ENCODE measurements at regions not wholly inside any gene's neighbourhood (a gene's known extent, or its start where the extent isn't known, plus 50 kb on each side); places are given as distances from the start of the nearest gene placed in this dataset.
"Not testable (repeated sequence)": the region's sequence is repeated elsewhere in the genome, so short reads cannot be mapped to it uniquely, and the experiment has no call there.

DNA sequence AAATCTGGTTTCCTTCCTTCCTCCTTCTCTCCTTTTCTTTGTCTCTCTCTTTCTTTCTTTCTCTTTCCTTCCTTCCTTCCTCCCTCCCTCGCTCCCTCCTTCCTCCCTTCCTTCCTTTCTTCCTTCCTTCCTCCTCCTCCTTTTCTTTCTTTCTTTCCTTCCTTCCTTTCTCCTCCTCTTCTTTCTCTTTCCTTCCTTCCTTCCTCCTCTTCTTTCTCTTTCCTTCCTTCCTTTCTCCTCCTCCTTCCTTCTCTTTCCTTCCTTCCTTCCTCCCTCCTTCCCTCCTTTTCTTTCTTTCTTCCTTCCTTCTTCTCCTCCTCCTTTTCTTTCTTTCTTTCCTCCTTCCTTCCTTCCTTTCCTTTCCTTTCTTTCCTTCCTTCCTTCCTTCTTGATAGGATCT lies 61.2 kb downstream of the VIP start:
- no peaks in the 10 kb centered on the region; the same call in 1 of the 2 replicates for H3K27me3 ChIP-seq (ENCODE audit: low read length)
- H3K36me3 ChIP-seq (ENCODE audit: insufficient read depth, low read length), result no peaks in the 10 kb centered on the region

DNA sequence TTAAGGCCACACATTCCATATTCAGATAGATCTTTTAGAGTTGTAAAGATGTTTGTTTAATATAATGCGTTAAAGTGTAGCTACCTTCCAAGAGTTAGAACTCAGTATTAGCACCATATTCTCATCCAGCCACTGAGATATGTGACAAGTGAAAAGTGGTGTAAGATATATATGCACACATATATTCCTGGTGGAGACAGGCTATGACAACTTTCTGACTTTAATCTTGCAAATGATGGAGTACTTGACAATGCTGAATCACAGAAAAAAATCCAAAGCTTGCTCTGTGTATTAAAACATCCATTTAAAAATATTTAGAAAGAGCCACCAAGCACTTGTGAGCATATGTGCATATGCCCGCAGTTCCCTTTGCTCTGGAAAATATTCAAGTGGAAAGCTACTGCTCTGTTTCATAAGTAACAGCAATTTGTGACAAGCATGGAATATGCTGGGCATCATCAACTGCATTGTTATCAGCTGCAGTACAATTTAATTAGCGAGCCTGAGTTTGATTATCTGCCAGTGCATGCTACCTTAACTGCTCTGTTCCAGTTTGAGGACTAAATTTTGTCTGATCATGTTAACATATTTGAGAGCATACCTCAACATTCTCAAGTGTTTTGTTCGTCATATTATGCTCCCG lies 64.8 kb downstream of the VIP start:
- Histone ChIP-seq H3K9me2 (replicated peaks; ENCODE audit: insufficient read depth, low read length) (no peaks in the 10 kb centered on the region), H3K27me3 (ENCODE audit: low read length) (no peaks in the 10 kb centered on the region; the same call in 1 of the 2 replicates)

More for the DNA sequence above, 61.2 kb downstream of the VIP start:
- Histone ChIP-seq H3K4me1 (ENCODE audit: low read length) (no peaks in the 10 kb centered on the region), H3K27ac (ENCODE audit: low read length) (no peak overlapping the region), H3K4me3 (ENCODE audit: low read length) (no peak overlapping the region), H3K9me2 (replicated peaks; ENCODE audit: insufficient read depth, low read length) (no peaks in the 10 kb centered on the region), H3K79me2 (ENCODE audit: low read length) (no peaks in the 10 kb centered on the region), H3K9me3 (ENCODE audit: low read length) (no peaks in the 10 kb centered on the region), H4K20me1 (ENCODE audit: insufficient read depth, low read depth, low read length) (no peaks in the 10 kb centered on the region), H2AFZ (ENCODE audit: low read length) (no peak overlapping the region), H3K4me2 (ENCODE audit: low read depth, low read length, poor library complexity, severe bottlenecking) (no peak overlapping the region), H3K9ac (ENCODE audit: low read length) (no peak overlapping the region)
- DNase-seq, result no peak

DNA sequence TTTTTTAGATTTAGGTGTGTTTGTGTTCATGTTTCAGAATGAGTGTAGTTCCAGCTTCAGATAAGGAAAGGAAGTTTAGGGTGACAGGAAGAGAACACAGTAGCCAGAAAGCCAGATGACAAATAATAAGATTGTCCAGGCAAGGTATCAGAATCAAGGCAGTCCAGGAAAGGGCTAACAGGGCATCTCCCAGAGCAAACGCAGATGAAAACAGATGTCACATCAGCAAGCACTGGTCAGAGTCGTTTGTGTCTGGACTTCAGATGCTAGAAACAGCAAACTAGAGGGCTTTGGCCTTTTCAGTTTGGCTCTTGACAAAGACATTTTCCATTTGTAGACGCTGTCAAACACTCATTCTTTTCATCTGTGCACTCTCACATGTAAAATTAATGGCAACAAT lies 65.5 kb downstream of the VIP start:
- no peaks in the 10 kb centered on the region for H3K9me3 ChIP-seq (ENCODE audit: low read length)
- H3K9ac ChIP-seq (ENCODE audit: low read length), result no peak overlapping the region
- no peak overlapping the region for H3K4me3 ChIP-seq (ENCODE audit: low read length)
- H4K20me1 ChIP-seq (ENCODE audit: insufficient read depth, low read depth, low read length), result no peaks in the 10 kb centered on the region
- H3K27ac ChIP-seq (ENCODE audit: low read length), result no peak overlapping the region
- no peak overlapping the region for H2AFZ ChIP-seq (ENCODE audit: low read length)
- H3K27me3 ChIP-seq (ENCODE audit: low read length), result no peaks in the 10 kb centered on the region; the same call in 1 of the 2 replicates
- no peaks in the 10 kb centered on the region for H3K9me2 ChIP-seq (replicated peaks; ENCODE audit: insufficient read depth, low read length)
- no peak for DNase-seq
- no peaks in the 10 kb centered on the region for H3K36me3 ChIP-seq (ENCODE audit: insufficient read depth, low read length)
- no peaks in the 10 kb centered on the region for H3K79me2 ChIP-seq (ENCODE audit: low read length)
- no peak overlapping the region for H3K4me2 ChIP-seq (ENCODE audit: low read depth, low read length, poor library complexity, severe bottlenecking)
- H3K4me1 ChIP-seq (ENCODE audit: low read length), result no peaks in the 10 kb centered on the region

More for the DNA sequence above, 64.8 kb downstream of the VIP start:
- no peak overlapping the region for H2AFZ ChIP-seq (ENCODE audit: low read length)
- H3K4me2 ChIP-seq (ENCODE audit: low read depth, low read length, poor library complexity, severe bottlenecking), result no peak overlapping the region
- no peaks in the 10 kb centered on the region for H3K36me3 ChIP-seq (ENCODE audit: insufficient read depth, low read length)
- H3K27ac ChIP-seq (ENCODE audit: low read length), result no peak overlapping the region
- H4K20me1 ChIP-seq (ENCODE audit: insufficient read depth, low read depth, low read length), result no peaks in the 10 kb centered on the region
- no peaks in the 10 kb centered on the region for H3K4me1 ChIP-seq (ENCODE audit: low read length)
- H3K9me3 ChIP-seq (ENCODE audit: low read length), result no peaks in the 10 kb centered on the region
- H3K4me3 ChIP-seq (ENCODE audit: low read length), result no peak overlapping the region
- no peak for DNase-seq
- no peaks in the 10 kb centered on the region for H3K79me2 ChIP-seq (ENCODE audit: low read length)
- no peak overlapping the region for H3K9ac ChIP-seq (ENCODE audit: low read length)

DNA sequence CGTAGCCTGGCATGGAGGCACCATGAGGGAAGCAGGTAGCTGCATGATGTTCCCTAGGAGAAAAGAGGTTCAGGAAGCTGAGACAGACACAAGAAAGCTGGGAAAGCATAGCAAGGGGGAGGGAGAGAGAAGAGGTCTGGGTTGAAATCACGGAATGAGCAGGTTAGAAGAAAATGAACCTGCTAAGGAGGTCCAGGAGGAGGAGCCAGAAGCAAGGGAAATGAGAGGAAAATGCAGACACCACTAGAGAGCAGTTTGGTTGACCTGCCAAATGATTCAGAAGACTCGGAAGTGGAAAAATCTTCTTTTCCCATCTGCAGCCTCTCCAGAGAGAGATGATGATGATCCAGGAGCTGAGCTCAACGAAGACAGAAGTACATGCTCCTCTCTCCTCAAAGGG lies 70.9 kb downstream of the VIP start:
- Histone ChIP-seq H3K79me2 (ENCODE audit: low read length) (no peaks in the 10 kb centered on the region), H3K27me3 (ENCODE audit: low read length) (no peaks in the 10 kb centered on the region), H3K36me3 (ENCODE audit: insufficient read depth, low read length) (no peaks in the 10 kb centered on the region), H4K20me1 (ENCODE audit: insufficient read depth, low read depth, low read length) (no peaks in the 10 kb centered on the region), H2AFZ (ENCODE audit: low read length) (no peak overlapping the region), H3K27ac (ENCODE audit: low read length) (no peak overlapping the region), H3K4me3 (ENCODE audit: low read length) (no peak overlapping the region), H3K9me3 (ENCODE audit: low read length) (no peaks in the 10 kb centered on the region), H3K4me1 (ENCODE audit: low read length) (no peaks in the 10 kb centered on the region), H3K9me2 (replicated peaks; ENCODE audit: insufficient read depth, low read length) (no peaks in the 10 kb centered on the region), H3K4me2 (ENCODE audit: low read depth, low read length, poor library complexity, severe bottlenecking) (no peak overlapping the region), H3K9ac (ENCODE audit: low read length) (no peak overlapping the region)
- no peak for DNase-seq

DNA sequence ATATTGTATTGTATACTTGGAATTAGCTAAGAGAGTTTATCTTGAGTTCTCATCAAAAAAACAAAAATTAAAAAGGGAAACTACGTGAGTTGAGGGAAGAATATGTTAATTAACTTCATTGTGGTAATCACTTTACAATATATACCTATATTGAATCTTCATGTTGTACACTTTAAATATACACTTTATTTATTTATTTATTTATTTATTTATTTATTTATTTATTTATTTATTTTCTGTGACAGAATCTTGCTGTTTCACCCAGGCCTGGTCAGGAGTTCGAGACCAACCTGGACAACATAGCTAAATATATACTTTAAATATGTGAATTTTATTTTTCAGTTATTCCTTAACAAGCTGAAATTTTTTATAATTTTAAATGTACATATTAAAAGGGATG lies 74.1 kb downstream of the VIP start:
- Histone ChIP-seq H3K27me3 (ENCODE audit: low read length) (no peaks in the 10 kb centered on the region), H2AFZ (ENCODE audit: low read length) (no peak overlapping the region)

DNA sequence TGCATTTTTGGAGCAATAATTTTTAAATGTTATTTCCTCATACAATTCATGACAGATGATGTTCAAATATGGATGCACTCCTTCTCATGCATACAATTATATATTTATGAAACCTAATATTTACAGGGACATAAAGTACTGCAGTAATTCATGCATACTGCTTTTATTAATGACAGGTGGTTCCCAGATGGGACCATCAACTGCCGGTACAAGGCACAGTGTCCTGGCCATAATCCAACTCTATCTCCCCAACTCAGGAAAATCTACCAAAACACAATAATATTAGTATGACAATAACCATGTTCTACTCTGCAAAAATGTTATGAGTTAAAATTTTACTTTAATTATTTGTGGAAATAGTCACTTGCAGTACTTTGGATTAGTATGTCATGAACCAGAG lies 77.8 kb downstream of the VIP start:
- DNase-seq, result no peak
- H3K36me3 ChIP-seq (ENCODE audit: insufficient read depth, low read length), result no peaks in the 10 kb centered on the region
- H3K9me2 ChIP-seq (replicated peaks; ENCODE audit: insufficient read depth, low read length), result no peaks in the 10 kb centered on the region
- no peaks in the 10 kb centered on the region for H3K27me3 ChIP-seq (ENCODE audit: low read length)
- H4K20me1 ChIP-seq (ENCODE audit: insufficient read depth, low read depth, low read length), result no peaks in the 10 kb centered on the region
- H3K4me1 ChIP-seq (ENCODE audit: low read length), result no peaks in the 10 kb centered on the region
- H3K9me3 ChIP-seq (ENCODE audit: low read length), result no peaks in the 10 kb centered on the region
- no peak overlapping the region for H3K9ac ChIP-seq (ENCODE audit: low read length)
- no peaks in the 10 kb centered on the region for H3K79me2 ChIP-seq (ENCODE audit: low read length)
- no peak overlapping the region for H3K4me2 ChIP-seq (ENCODE audit: low read depth, low read length, poor library complexity, severe bottlenecking)
- H2AFZ ChIP-seq (ENCODE audit: low read length), result no peak overlapping the region
- H3K27ac ChIP-seq (ENCODE audit: low read length), result no peak overlapping the region
- H3K4me3 ChIP-seq (ENCODE audit: low read length), result no peak overlapping the region

More for the DNA sequence above, 74.1 kb downstream of the VIP start:
- H3K9ac ChIP-seq (ENCODE audit: low read length), result no peak overlapping the region
- H3K9me2 ChIP-seq (replicated peaks; ENCODE audit: insufficient read depth, low read length), result no peaks in the 10 kb centered on the region
- H3K4me1 ChIP-seq (ENCODE audit: low read length), result no peaks in the 10 kb centered on the region
- H3K27ac ChIP-seq (ENCODE audit: low read length), result no peak overlapping the region
- no peaks in the 10 kb centered on the region for H3K79me2 ChIP-seq (ENCODE audit: low read length)
- H3K4me2 ChIP-seq (ENCODE audit: low read depth, low read length, poor library complexity, severe bottlenecking), result no peak overlapping the region
- H4K20me1 ChIP-seq (ENCODE audit: insufficient read depth, low read depth, low read length), result no peaks in the 10 kb centered on the region
- no peaks in the 10 kb centered on the region for H3K9me3 ChIP-seq (ENCODE audit: low read length)
- no peak for DNase-seq
- H3K36me3 ChIP-seq (ENCODE audit: insufficient read depth, low read length), result no peaks in the 10 kb centered on the region
- no peak overlapping the region for H3K4me3 ChIP-seq (ENCODE audit: low read length)

DNA sequence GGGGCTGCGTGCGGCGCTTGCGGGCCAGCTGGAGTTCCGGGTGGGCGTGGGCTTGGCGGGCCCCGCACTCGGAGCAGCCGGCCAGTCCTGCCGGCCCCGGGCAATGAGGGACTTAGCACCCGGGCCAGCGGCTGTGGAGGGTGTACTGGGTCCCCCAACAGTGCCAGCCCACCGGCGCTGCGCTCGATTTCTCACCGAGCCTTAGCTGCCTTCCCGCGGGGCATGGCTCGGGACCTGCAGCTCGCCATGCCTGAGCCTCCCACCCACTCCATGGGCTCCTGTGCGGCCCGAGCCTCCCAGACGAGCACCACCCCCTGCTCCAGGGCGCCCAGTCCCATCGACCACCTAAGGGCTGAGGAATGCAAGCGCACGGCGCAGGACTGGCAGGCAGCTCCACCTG lies 83.8 kb downstream of the VIP start:
- not testable (repeated sequence) for H3K9ac ChIP-seq (ENCODE audit: low read length); H2AFZ ChIP-seq (ENCODE audit: low read length); H3K27ac ChIP-seq (ENCODE audit: low read length); H3K79me2 ChIP-seq (ENCODE audit: low read length); DNase-seq; H3K27me3 ChIP-seq (ENCODE audit: low read length); H3K9me2 ChIP-seq (replicated peaks; ENCODE audit: insufficient read depth, low read length); H4K20me1 ChIP-seq (ENCODE audit: insufficient read depth, low read depth, low read length); H3K36me3 ChIP-seq (ENCODE audit: insufficient read depth, low read length); H3K4me1 ChIP-seq (ENCODE audit: low read length); H3K4me2 ChIP-seq (ENCODE audit: low read depth, low read length, poor library complexity, severe bottlenecking); H3K9me3 ChIP-seq (ENCODE audit: low read length); H3K4me3 ChIP-seq (ENCODE audit: low read length)

DNA sequence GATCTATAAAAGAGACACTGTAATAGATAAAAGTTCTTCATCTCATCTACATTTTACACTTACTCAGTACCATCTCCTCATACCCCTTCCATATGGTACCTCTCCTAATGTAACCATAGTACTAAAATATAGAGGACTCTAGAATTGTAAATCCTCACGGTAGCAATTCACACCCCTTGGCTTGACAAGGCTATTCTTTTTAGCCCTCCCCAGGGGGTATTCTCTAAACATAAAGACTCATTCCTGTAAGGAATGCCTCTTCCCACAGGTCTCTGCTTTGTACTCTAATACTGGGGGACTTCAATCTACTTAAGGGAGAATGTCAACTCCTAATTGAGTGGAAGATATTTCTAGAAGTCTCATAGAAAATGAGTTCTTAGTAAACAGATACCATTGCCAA lies 85.9 kb downstream of the VIP start:
- no peak overlapping the region for H3K4me3 ChIP-seq (ENCODE audit: low read length)
- no peak for DNase-seq
- H3K9ac ChIP-seq (ENCODE audit: low read length), result no peak overlapping the region
- no peaks in the 10 kb centered on the region for H4K20me1 ChIP-seq (ENCODE audit: insufficient read depth, low read depth, low read length)
- H3K4me2 ChIP-seq (ENCODE audit: low read depth, low read length, poor library complexity, severe bottlenecking), result no peak overlapping the region
- no peaks in the 10 kb centered on the region for H3K4me1 ChIP-seq (ENCODE audit: low read length)
- no peak overlapping the region for H2AFZ ChIP-seq (ENCODE audit: low read length)
- no peaks in the 10 kb centered on the region for H3K27me3 ChIP-seq (ENCODE audit: low read length)
- no peaks in the 10 kb centered on the region for H3K79me2 ChIP-seq (ENCODE audit: low read length)
- H3K27ac ChIP-seq (ENCODE audit: low read length), result no peak overlapping the region
- H3K9me3 ChIP-seq (ENCODE audit: low read length), result no peaks in the 10 kb centered on the region
- H3K36me3 ChIP-seq (ENCODE audit: insufficient read depth, low read length), result no peaks in the 10 kb centered on the region
- no peaks in the 10 kb centered on the region for H3K9me2 ChIP-seq (replicated peaks; ENCODE audit: insufficient read depth, low read length)

All from Karpas-422 (cell line).